NCI-H774 (cell line): ENCODE measurements at regions not wholly inside any gene's neighbourhood (a gene's known extent, or its start where the extent isn't known, plus 50 kb on each side); places are given as distances from the start of the nearest gene placed in this dataset.

ENCODE experiments used
- DNase-seq: peaks from one replicate; lab custom pipeline; 2025; lab: John Stamatoyannopoulos, UW

DNA sequence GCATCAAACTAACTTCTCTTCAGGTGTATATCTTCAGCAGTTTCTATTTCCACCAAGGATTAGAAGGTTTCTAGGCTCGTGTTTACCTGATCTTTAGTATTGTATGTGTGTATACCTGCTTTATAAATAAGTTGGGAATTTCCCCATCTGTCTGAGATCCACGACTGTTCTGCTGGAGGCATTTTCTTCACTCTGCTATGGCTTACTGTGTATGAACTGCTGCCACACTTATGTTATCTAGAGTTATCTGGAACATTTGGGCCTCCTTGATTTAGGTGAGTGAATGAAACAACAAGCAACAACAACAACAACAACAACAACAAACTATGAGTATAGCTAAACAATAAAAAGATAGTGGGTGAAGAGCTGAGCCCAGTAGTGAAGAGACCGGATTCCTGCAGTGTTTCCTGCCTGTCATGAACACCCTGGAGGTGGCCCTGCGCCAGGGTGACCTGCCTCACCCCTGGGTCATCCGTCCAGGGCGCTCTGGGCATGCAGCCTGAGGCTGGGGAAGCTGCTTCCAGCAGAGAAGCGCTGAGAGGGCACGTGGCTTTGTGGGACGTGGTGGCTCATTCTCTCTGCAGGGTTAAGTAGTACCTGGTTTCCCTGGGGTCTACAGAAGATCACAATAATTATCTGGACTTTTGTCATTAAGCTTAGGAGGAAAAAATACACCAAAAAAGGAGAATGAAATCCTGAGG, 56.1 kb upstream of the GATA6 start:
- DNase-seq, result no peak

DNA sequence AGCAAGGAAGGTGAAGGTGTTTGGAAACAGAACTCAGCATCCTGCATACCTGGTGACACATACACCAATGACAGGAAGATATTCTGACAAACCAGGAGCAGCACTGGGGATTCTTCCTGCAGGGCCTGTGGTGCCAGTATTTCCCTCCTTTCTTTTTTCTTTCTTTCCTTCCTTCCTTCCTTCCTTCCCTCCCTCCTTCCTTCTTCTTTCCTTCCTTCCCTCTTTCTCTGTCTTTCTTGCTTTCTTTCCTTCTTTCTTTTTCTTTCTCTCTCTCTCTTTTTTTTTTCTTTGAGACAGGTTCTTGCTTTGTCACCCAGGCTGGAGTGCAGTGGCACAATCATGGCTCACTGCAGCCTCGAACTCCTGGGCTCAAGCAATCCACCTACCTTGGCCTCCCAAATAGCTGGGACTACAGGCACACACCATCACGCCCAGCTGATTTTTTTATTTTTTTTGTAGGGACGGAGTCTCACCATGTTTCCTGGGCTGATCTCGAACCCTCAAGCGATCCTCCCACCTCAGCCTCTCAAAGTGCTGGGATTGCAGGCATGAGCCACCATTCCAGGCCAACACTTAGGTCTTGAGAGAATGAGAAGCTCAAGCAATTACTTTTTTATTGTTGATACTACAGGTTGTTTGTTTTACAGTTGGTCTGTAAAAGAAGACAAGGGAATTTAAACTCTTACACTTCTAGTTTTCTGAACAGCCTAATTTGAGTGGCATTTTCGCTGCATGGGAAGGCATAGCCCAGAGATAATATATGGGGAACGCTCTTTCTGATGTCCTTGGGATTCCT, 54.7 kb upstream of the GATA6 start:
- no peak for DNase-seq

DNA sequence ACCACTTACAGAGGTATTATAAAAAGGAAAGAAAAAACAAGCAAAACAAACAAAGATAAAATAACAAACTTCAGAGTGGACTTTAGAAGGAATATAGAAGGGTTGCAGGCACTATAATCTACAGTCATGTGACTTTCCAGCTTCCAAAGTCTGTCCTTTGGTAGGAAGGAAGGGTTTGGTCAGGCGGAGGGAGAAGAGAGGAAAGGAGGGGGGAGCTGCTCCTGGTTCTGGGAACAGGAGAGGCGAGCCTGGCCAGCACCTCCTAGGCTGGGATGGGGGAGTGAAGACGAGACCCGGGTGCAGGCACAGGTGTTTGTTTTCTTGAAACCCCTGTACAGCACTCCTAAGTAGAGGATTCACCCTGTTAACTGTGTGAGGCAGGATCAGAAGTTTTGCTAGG, 53.8 kb upstream of the GATA6 start:
- DNase-seq, result no peak
